Astrocyte of the cerebellum (primary cell): ENCODE measurements at regions not wholly inside any gene's neighbourhood (a gene's known extent, or its start where the extent isn't known, plus 50 kb on each side); places are given as distances from the start of the nearest gene placed in this dataset.

Experiments used
- DNase-seq: peaks from one replicate; pipeline ENCODE4 v3.0.0-alpha.2; 2011; ENCODE audit warnings: low read depth
- H3K4me3 ChIP-seq: 2 replicates; pipeline ENCODE4 v1.5.1; 2011; ENCODE audit warnings: mild to moderate bottlenecking, low read depth, low read length, moderate library complexity
- in situ Hi-C: cut with HindIII; loops from 2 replicates; pipeline ENCODE4 v1.10.0; 2017; ENCODE audit warnings: low sequenced_read_pairs
- TF ChIP-seq, protein P1 (sequence below): IDR thresholded peaks from 2 replicates; pipeline ENCODE4 v1.5.1; 2012; ENCODE audit warnings: low read length, low read depth, moderate library complexity, mild to moderate bottlenecking; ENCODE audit errors: missing control alignments

DNA sequence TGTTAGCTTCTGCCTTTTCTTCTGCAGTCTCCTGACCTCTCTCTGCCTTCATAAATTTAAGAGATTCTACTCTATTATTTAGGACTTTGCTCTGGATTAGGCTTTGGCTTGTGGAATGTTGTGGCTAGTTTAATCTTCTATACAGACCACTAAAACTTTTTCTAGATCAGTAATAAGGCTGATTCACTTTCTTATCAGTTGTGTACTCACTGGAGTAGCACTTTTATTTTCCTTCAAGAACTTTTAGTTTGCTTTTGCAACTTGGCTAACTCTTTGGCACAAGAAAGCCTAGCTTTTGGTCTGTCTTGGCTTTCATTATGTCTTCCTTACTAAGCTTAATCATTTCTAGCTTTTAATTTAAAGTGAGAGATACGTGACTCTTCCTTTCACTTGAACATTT is 265.5 kb upstream of the TBC1D5 start:
- DNase-seq = peak; percentile 4
- no peak overlapping the region for H3K4me3 ChIP-seq
- in situ Hi-C loops = no loop called here
- TF ChIP-seq, protein P1, sequence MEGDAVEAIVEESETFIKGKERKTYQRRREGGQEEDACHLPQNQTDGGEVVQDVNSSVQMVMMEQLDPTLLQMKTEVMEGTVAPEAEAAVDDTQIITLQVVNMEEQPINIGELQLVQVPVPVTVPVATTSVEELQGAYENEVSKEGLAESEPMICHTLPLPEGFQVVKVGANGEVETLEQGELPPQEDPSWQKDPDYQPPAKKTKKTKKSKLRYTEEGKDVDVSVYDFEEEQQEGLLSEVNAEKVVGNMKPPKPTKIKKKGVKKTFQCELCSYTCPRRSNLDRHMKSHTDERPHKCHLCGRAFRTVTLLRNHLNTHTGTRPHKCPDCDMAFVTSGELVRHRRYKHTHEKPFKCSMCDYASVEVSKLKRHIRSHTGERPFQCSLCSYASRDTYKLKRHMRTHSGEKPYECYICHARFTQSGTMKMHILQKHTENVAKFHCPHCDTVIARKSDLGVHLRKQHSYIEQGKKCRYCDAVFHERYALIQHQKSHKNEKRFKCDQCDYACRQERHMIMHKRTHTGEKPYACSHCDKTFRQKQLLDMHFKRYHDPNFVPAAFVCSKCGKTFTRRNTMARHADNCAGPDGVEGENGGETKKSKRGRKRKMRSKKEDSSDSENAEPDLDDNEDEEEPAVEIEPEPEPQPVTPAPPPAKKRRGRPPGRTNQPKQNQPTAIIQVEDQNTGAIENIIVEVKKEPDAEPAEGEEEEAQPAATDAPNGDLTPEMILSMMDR = no peak

DNA sequence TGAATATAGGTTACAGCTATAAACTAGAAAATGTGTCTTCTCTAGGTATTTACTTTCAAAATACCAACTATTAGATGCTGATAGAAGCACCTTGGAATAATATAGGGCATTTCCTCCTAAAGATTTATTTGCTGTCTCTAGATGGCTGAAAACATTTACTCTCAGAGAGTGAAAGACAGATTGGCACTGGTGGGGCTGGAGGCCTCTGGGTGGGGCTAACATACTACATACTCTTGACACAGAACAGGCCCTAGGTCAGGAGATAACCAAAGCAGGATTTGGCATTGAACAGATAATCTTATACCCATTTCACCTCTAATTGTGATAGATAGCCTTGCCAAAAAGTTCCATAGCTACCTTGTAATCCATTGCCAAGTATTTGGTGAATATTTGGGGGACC is 253.3 kb upstream of the TBC1D5 start:
- TF ChIP-seq, protein P1 = no peak
- no peak overlapping the region for H3K4me3 ChIP-seq
- in situ Hi-C loops = no loop called here
- no peak for DNase-seq

DNA sequence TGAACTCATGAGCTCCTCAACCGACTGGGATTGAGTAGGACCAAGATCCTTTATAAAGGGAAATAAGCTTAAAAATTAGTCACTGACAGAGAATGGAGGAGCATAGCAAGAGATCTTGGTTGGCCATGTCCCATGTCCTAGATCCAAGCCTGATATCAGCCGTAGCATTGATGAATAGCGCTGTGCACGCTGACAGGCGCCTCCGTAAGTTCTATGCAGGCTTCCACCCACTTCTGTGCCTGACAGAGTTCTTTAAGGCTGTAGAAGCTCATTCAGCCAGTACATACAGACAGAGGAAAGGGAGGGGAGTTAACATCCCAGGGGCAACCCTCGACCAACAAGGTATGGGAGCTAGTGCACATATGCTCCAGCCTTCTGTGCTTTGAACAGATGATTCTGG is 251.7 kb upstream of the TBC1D5 start:
- TF ChIP-seq, protein P1 = no peak
- in situ Hi-C loops = no loop called here
- H3K4me3 ChIP-seq = no peak overlapping the region
- DNase-seq = no peak

DNA sequence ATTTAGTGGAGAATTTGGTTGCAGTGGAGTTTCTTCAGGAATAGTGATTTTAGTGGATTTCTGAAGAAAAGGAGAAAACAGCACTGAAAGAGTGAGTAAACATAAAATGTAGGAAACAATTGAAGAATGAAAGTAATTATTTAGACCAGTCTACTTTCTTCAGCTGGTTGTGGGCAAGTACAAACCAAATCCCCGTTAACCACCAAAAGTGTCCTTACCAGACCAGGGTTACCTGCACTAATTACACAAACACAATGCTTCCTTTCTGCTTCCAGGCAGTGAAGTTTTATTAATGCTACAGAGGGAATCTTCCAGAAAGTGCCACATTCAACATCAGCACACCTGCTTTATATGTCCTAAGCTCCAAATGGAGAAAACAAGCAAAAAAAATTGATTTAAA is 248.0 kb upstream of the TBC1D5 start:
- TF ChIP-seq, protein P1 = no peak
- no peak overlapping the region for H3K4me3 ChIP-seq
- in situ Hi-C loops = no loop called here
- DNase-seq = no peak

DNA sequence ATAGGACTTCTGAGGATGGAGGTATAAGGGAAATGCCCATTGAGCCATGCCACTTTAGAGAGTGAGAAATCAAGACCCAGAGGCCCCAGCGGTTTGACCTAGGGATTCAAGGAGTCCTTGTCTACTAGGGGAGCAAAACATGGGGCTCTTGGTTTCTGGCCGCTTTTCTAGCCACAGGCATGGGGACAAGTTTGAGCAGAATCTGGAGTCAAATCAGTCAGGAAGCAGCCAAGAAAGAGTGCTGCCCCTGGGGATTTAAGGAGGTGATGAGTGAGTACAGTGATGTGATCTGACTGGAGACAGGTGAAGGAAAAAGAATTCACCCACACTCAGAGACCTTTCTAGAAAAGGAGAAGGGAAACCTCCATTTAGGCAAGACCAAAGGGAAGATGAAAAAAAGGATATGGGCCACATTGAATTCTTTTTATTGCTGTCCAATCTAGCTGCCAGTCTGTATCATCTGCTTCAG is 244.0 kb upstream of the TBC1D5 start:
- in situ Hi-C loops = loop anchor here (5.0 kb wide), 1 partner anchor 49 kb away; no protein-coding TSS in a partner anchor
- no peak for DNase-seq
- no peak overlapping the region for H3K4me3 ChIP-seq
- TF ChIP-seq, protein P1 = no peak

DNA sequence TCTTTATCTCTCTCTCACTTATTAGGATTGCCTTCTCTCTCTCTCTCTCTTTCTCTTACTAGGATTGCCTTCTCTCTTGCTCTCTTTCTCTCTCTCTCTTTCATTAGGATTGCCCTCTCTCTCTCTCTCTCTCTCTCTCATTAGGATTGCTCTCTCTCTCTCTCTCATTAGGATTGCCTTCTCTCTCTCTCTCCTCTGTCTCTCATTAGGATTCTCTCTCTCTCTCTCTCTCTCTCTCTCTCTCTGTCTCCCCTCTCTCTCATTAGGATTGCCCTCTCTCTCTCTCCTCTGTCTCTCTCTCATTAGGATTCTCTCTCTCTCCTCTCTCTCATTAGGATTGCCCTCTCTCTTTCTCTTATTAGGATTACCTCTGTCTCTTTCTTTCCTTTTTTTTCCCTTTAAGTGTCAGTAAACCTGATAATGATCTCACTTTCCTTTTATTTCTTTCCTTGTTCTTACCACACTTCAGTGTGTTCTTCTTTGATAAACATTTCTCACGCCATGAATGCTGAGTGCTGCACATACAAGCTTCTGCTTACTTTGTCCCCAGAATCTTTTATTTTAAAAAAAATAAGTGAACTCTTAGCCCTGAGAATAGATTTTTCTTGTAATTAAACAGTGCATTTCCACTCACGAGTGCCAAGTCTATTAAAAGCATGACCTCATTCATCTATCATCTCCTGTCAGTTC is 243.4 kb upstream of the TBC1D5 start:
- no peak for DNase-seq
- TF ChIP-seq, protein P1 = no peak
- in situ Hi-C loops = loop anchor here (5.0 kb wide), 1 partner anchor 49 kb away; no protein-coding TSS in a partner anchor
- no peak overlapping the region for H3K4me3 ChIP-seq

DNA sequence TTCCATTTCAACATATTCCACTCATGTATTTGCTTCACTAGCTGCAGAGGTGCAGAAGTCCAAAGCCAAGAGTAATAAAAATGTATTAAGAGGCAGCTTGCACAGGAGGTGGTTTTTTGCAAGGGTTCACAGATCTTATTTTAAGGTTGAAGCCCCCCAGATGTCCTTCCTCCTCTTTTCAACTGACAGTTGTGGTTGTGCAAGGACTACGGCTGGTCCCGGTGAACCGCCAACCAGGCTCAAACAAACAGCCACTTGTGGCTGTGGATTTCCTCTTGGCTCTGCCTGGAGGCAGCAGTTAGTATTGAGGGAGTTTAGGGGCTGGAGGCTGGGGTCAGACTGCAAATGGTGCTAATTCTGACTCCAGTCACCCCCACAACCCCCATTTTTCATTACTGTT is 240.7 kb upstream of the TBC1D5 start:
- TF ChIP-seq, protein P1 = no peak
- no peak for DNase-seq
- H3K4me3 ChIP-seq = no peak overlapping the region
- in situ Hi-C loops = no loop called here
